Colonic mucosa (tissue), 4 donors: ENCODE measurements at regions not wholly inside any gene's neighbourhood (a gene's known extent, or its start where the extent isn't known, plus 50 kb on each side); places are given as distances from the start of the nearest gene placed in this dataset.

Experiments
- DNase-seq: peaks from one replicate; pipeline ENCODE4 v3.0.0-alpha.2; 2020
- H3K27ac ChIP-seq: fragments of 200-600 bp; one replicate; pipeline ENCODE4 v1.8.0; 2021
- H3K27me3 ChIP-seq: fragments of 200-600 bp; one replicate; pipeline ENCODE4 v1.8.0; 2021
- H3K36me3 ChIP-seq: fragments of 200-600 bp; one replicate; pipeline ENCODE4 v1.8.0; 2021
- H3K4me1 ChIP-seq: fragments of 200-600 bp; one replicate; pipeline ENCODE4 v1.8.0; 2021; ENCODE audit warnings: mild to moderate bottlenecking
- H3K4me3 ChIP-seq: fragments of 200-600 bp; one replicate; pipeline ENCODE4 v1.8.0; 2021
- H3K9ac ChIP-seq, 2 donors: one replicate each; pipeline ENCODE4 v1.7.0; 2013; ENCODE audit warnings: control low read depth in 2 of 2, low read depth in 2 of 2, low read length in 2 of 2
- H3K9me3 ChIP-seq: fragments of 200-600 bp; one replicate; pipeline ENCODE4 v1.8.0; 2021
- intact Hi-C: fragments of 100-400 bp; cut with DNase I; formaldehyde crosslinking; loops from one replicate; pipeline ENCODE4 v1.14.1; 2022
- TF ChIP-seq, protein P1 (sequence below): fragments of 200-600 bp; IDR thresholded peaks from one replicate; pipeline ENCODE4 v1.8.0; 2022; ENCODE audit warnings: antibody characterized with exemption, mild to moderate bottlenecking
- donor health status: healthy.
- donor health status: DM: no; HTN: no; CAD: no.
- donor health status: DM: no; HTN: no; CAD: no.

GRCh38 chr9:135345775-135346433 lies 133.7 kb upstream of the PPP1R26 start:
- H3K27ac ChIP-seq = no peak overlapping the region
- TF ChIP-seq, protein P1, sequence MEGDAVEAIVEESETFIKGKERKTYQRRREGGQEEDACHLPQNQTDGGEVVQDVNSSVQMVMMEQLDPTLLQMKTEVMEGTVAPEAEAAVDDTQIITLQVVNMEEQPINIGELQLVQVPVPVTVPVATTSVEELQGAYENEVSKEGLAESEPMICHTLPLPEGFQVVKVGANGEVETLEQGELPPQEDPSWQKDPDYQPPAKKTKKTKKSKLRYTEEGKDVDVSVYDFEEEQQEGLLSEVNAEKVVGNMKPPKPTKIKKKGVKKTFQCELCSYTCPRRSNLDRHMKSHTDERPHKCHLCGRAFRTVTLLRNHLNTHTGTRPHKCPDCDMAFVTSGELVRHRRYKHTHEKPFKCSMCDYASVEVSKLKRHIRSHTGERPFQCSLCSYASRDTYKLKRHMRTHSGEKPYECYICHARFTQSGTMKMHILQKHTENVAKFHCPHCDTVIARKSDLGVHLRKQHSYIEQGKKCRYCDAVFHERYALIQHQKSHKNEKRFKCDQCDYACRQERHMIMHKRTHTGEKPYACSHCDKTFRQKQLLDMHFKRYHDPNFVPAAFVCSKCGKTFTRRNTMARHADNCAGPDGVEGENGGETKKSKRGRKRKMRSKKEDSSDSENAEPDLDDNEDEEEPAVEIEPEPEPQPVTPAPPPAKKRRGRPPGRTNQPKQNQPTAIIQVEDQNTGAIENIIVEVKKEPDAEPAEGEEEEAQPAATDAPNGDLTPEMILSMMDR = no peak
- H3K27me3 ChIP-seq = no peaks in the 10 kb centered on the region
- H3K4me1 ChIP-seq = no peaks in the 10 kb centered on the region
- intact Hi-C loops = no loop called here
- H3K4me3 ChIP-seq = no peak overlapping the region
- H3K36me3 ChIP-seq = no peaks in the 10 kb centered on the region
- no peak overlapping the region for H3K9ac ChIP-seq
- no peaks in the 10 kb centered on the region for H3K9me3 ChIP-seq
- no peak for DNase-seq

DNA sequence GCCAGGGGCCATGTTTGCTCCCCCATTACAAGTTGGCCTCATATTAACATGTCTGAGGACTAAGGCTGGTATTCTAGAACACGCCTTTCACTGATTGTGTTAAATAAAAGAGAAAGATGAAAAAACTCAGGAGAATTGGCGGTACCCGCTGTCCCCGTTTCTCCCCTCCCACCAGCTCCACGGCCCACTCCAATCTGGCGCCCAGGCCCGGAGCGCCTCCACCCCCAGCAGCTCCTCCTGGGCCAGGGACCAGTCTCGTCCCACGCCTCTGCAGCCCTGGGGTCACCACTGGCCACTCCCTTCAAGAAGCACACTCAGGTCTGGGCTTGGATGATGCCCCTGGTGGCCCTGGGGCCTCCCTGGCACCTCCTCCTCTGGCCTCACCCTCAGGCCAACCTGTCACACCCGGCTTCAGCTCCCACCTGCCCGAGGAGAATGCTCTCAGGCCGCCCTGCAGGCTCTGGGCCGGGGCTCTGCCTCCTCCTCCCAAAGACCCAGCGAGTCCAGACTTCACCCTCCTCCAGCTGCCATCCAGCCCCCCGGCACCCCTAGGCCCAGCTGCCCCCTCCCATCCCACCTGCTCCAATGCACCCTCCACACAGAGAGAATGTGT lies 133.0 kb upstream of the PPP1R26 start:
- TF ChIP-seq, protein P1 = no peak
- no peak overlapping the region for H3K27ac ChIP-seq
- intact Hi-C loops = no loop called here
- H3K36me3 ChIP-seq = no peaks in the 10 kb centered on the region
- H3K4me3 ChIP-seq = no peak overlapping the region
- no peaks in the 10 kb centered on the region for H3K27me3 ChIP-seq
- H3K9ac ChIP-seq = no peak overlapping the region
- DNase-seq = no peak
- H3K4me1 ChIP-seq = no peaks in the 10 kb centered on the region
- H3K9me3 ChIP-seq = no peaks in the 10 kb centered on the region

DNA sequence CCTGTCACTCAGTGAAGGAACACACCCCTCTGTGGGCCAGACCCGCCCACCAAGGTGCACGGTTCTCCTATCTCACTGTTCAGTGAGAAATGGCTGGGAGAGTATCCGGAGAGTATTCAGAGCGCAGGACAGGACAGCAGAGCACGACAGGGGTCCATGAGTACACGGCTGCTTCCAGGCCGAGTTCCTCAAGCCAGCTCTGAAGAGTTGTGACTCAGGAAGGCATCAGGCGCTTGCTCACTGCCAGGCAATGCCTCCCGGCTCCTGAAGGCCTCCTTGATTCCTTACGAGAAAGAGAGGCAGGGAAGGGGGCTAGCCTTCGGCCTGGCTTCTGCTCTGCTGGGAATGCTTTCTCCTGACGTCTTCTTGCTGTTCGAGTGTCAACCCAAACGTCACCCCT lies 132.1 kb upstream of the PPP1R26 start:
- H3K9me3 ChIP-seq = no peaks in the 10 kb centered on the region
- no peaks in the 10 kb centered on the region for H3K4me1 ChIP-seq
- H3K4me3 ChIP-seq = no peak overlapping the region
- H3K27ac ChIP-seq = no peak overlapping the region
- H3K9ac ChIP-seq = no peak overlapping the region
- TF ChIP-seq, protein P1 = no peak
- no peaks in the 10 kb centered on the region for H3K36me3 ChIP-seq
- intact Hi-C loops = no loop called here
- no peaks in the 10 kb centered on the region for H3K27me3 ChIP-seq
- DNase-seq = no peak

DNA sequence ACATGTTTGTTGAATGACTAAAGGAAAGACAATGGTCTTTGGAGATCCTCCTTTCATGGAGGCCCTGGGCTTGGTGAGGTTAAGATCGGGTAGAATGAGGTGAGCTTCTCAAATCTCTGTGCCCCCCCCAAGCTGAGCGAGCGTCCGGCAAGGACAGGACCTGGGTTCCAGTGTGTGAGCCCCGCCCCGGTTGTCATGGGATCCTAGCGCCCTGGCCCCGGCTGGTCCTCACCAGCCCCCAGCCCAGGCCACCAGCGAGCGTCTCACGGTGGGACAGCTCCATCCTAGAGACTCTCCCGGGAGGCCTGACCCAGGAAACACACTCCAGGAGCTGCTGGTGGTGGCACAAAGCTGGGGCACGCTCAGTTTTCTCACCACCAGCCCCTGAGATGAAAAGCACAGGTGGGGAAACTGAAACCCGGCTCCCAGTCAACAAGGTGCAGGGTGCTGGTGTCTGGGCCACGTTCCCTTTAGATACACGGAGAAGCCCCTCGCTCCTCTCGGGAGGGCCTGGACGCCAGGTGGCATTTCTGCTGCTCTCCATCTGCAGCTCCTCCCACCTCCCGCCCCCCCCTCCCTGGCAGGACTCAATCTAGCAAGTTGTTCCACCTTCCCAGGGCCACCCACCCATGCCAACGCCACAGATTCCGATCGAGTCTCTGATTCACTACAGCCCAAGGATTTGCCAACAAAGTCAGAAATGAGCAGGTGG lies 131.3 kb upstream of the PPP1R26 start:
- TF ChIP-seq, protein P1 = no peak
- Histone ChIP-seq H3K4me1 (no peaks in the 10 kb centered on the region), H3K4me3 (no peak overlapping the region), H3K9me3 (no peaks in the 10 kb centered on the region), H3K27me3 (no peaks in the 10 kb centered on the region), H3K36me3 (no peaks in the 10 kb centered on the region), H3K9ac (no peak overlapping the region), H3K27ac (no peak overlapping the region)
- DNase-seq = no peak
- intact Hi-C loops = no loop called here

DNA sequence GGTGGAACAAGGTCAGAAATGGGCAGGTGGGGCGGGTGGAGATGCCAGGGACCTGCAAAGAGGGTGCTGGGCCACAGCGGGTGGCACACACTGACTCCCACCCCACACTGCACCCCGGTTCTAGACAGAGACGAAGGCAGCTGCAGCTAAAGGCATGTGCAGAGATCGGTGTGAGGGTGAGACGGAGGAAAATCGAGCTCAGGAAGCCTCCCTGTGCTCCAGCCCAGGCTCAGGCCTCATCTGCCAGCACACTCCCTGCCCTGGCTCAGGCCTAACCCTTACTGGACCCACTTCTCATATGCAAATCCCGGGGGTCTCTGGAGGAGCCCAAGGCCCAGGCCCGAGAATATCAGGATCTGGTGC lies 130.8 kb upstream of the PPP1R26 start:
- Histone ChIP-seq H3K4me3 (no peak overlapping the region), H3K9me3 (no peaks in the 10 kb centered on the region), H3K27ac (no peak overlapping the region), H3K9ac (no peak overlapping the region), H3K27me3 (no peaks in the 10 kb centered on the region), H3K4me1 (no peaks in the 10 kb centered on the region), H3K36me3 (no peaks in the 10 kb centered on the region)
- DNase-seq = no peak
- intact Hi-C loops = no loop called here
- TF ChIP-seq, protein P1 = no peak
